Osteocyte (in vitro differentiated cells): ENCODE measurements at regions not wholly inside any gene's neighbourhood (a gene's known extent, or its start where the extent isn't known, plus 50 kb on each side); places are given as distances from the start of the nearest gene placed in this dataset.

Source experiments
- DNase-seq: peaks from one replicate; pipeline ENCODE4 v3.0.0; 2021; ENCODE audit warnings: mixed read lengths; ENCODE audit not compliant: unreplicated experiment; ENCODE audit errors: extremely low spot score
- H3K27ac Mint-ChIP-seq: one replicate; pipeline ENCODE4 v1.8.0; 2021; ENCODE audit warnings: mild to moderate bottlenecking, mixed read lengths; ENCODE audit not compliant: unreplicated experiment
- H3K27me3 Mint-ChIP-seq: one replicate; pipeline ENCODE4 v1.8.0; 2021; ENCODE audit warnings: mixed read lengths; ENCODE audit not compliant: unreplicated experiment
- H3K36me3 Mint-ChIP-seq: one replicate; pipeline ENCODE4 v1.8.0; 2021; ENCODE audit warnings: mixed read lengths; ENCODE audit not compliant: unreplicated experiment
- H3K4me1 Mint-ChIP-seq: one replicate; pipeline ENCODE4 v1.8.0; 2021; ENCODE audit warnings: mixed read lengths; ENCODE audit not compliant: unreplicated experiment
- H3K4me3 Mint-ChIP-seq: one replicate; pipeline ENCODE4 v1.8.0; 2021; ENCODE audit warnings: mild to moderate bottlenecking, moderate library complexity, mixed read lengths; ENCODE audit not compliant: unreplicated experiment
- H3K9me3 Mint-ChIP-seq: one replicate; pipeline ENCODE4 v1.8.0; 2021; ENCODE audit warnings: mixed read lengths; ENCODE audit not compliant: unreplicated experiment
- CTCF ChIP-seq: fragments of 200-600 bp; sonication (generic); IDR thresholded peaks from 2 replicates; pipeline ENCODE4 v1.5.0; 2021; ENCODE audit warnings: antibody characterized with exemption, mild to moderate bottlenecking, moderate library complexity

GRCh38 chr1:221085701-221086375, 206.6 kb downstream of the HLX start:
- no peak for DNase-seq
- no peak for TF ChIP-seq CTCF
- Mint-ChIP-seq H3K9me3 (no peaks in the 10 kb centered on the region), H3K36me3 (no peaks in the 10 kb centered on the region), H3K27ac (no peak overlapping the region), H3K4me1 (peaks cover 36% of the 10 kb centered on the region), H3K27me3 (no peaks in the 10 kb centered on the region), H3K4me3 (no peak overlapping the region)

- Mint-ChIP-seq H3K9me3 (no peaks in the 10 kb centered on the region), H3K4me1 (peaks cover 36% of the 10 kb centered on the region), H3K36me3 (no peaks in the 10 kb centered on the region), H3K27ac (no peak overlapping the region), H3K27me3 (no peaks in the 10 kb centered on the region), H3K4me3 (no peak overlapping the region)
- no peak for TF ChIP-seq CTCF
- no peak for DNase-seq
Observed at GRCh38 chr1:221087919-221088318, 208.7 kb downstream of the HLX start.

GRCh38 chr1:221089273-221089672, 210.0 kb downstream of the HLX start:
- no peak overlapping the region for H3K4me3 Mint-ChIP-seq
- H3K4me1 Mint-ChIP-seq: peaks cover 44% of the 10 kb centered on the region
- TF ChIP-seq CTCF: no peak
- H3K27me3 Mint-ChIP-seq: no peaks in the 10 kb centered on the region
- DNase-seq: no peak
- H3K9me3 Mint-ChIP-seq: no peaks in the 10 kb centered on the region
- H3K27ac Mint-ChIP-seq: peak overlapping the region; percentile 61
- no peaks in the 10 kb centered on the region for H3K36me3 Mint-ChIP-seq

- TF ChIP-seq CTCF: no peak
- Mint-ChIP-seq H3K27ac (peak overlapping the region; percentile 44), H3K36me3 (no peaks in the 10 kb centered on the region), H3K9me3 (no peaks in the 10 kb centered on the region), H3K27me3 (no peaks in the 10 kb centered on the region), H3K4me1 (peaks cover 49% of the 10 kb centered on the region), H3K4me3 (no peak overlapping the region)
- no peak for DNase-seq
Observed at GRCh38 chr1:221089803-221090202, 210.6 kb downstream of the HLX start.

GRCh38 chr1:221093903-221094791, 214.9 kb downstream of the HLX start:
- Mint-ChIP-seq H3K9me3 (peaks cover 9% of the 10 kb centered on the region), H3K4me3 (no peak overlapping the region), H3K36me3 (no peaks in the 10 kb centered on the region), H3K27ac (peak overlapping the region; percentile 36), H3K27me3 (no peaks in the 10 kb centered on the region), H3K4me1 (peaks cover 34% of the 10 kb centered on the region)
- DNase-seq: no peak
- no peak for TF ChIP-seq CTCF
